ENCODE measurements at regions not wholly inside any gene's neighbourhood (a gene's known extent, or its start where the extent isn't known, plus 50 kb on each side); places are given as distances from the start of the nearest gene placed in this dataset.

DNA sequence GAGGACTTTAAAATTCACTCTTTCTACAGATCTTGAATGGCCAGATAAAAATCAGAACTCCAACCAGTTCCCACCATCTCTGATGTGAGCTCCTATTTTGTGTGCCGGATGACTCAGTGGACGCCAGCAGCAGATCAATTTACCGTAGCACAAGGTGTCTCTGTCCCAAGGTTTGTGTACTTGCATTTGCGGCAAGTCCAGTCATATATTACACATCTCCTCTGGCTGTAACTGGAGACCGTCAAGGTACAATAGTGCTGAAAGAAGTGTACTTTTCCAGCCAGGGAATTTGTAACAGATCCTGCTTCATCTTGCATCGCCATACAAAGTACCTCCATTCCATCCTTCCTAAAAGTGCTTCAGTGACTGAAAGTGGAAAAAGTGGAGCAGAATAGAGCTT lies 108.2 kb upstream of the SORBS2 start:
- TF ChIP-seq, protein P1, sequence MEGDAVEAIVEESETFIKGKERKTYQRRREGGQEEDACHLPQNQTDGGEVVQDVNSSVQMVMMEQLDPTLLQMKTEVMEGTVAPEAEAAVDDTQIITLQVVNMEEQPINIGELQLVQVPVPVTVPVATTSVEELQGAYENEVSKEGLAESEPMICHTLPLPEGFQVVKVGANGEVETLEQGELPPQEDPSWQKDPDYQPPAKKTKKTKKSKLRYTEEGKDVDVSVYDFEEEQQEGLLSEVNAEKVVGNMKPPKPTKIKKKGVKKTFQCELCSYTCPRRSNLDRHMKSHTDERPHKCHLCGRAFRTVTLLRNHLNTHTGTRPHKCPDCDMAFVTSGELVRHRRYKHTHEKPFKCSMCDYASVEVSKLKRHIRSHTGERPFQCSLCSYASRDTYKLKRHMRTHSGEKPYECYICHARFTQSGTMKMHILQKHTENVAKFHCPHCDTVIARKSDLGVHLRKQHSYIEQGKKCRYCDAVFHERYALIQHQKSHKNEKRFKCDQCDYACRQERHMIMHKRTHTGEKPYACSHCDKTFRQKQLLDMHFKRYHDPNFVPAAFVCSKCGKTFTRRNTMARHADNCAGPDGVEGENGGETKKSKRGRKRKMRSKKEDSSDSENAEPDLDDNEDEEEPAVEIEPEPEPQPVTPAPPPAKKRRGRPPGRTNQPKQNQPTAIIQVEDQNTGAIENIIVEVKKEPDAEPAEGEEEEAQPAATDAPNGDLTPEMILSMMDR (conservative IDR thresholded peaks at IDR 0.05; ENCODE audit: low read depth, low read length) = no peak
- TF ChIP-seq EZH2phosphoT487 (IDR thresholded peaks at IDR 0.05; ENCODE audit: borderline replicate concordance, low read length) = no peak
- no peak for TF ChIP-seq EZH2 (IDR thresholded peaks at IDR 0.05; ENCODE audit: low read length, unreplicated experiment)

Measured in PC-3 (cell line).